Liver (tissue), 3 donors: ENCODE measurements at regions not wholly inside any gene's neighbourhood (a gene's known extent, or its start where the extent isn't known, plus 50 kb on each side); places are given as distances from the start of the nearest gene placed in this dataset.

Source experiments
- CTCF ChIP-seq: fragments of 150-350 bp; IDR thresholded peaks from 2 replicates; pipeline ENCODE4 v1.5.1; 2017; ENCODE audit warnings: improper control_type of control experiment, low read depth, low read length; ENCODE audit not compliant: missing input control
- EGR1 ChIP-seq, 2 donors: IDR thresholded peaks; 2 replicates each; pipeline ENCODE4 v1.6.1; 2016 to 2018; ENCODE audit warnings: antibody characterized with exemption in 2 of 2, low read depth in 2 of 2
- FOXA1 ChIP-seq: IDR thresholded peaks from 2 replicates; pipeline ENCODE4 v1.6.1; 2016; ENCODE audit warnings: antibody characterized with exemption
- JUND ChIP-seq, 2 donors: IDR thresholded peaks; 2 replicates each; pipeline ENCODE4 v1.6.1; 2016; ENCODE audit warnings: antibody characterized with exemption in 2 of 2
- RAD21 ChIP-seq, 2 donors: IDR thresholded peaks; 2 replicates each; pipeline ENCODE4 v1.6.1; 2016; ENCODE audit warnings: antibody characterized with exemption in 2 of 2, mild to moderate bottlenecking in 2 of 2
- REST ChIP-seq: IDR thresholded peaks from 2 replicates; pipeline ENCODE4 v1.6.1; 2016; ENCODE audit warnings: antibody characterized with exemption, mild to moderate bottlenecking
- RXRA ChIP-seq, 2 donors: IDR thresholded peaks; 2 replicates each; pipeline ENCODE4 v1.6.1; 2017 to 2018; ENCODE audit warnings: antibody characterized with exemption in 2 of 2, mild to moderate bottlenecking in 1 of 2
- TAF1 ChIP-seq: conservative IDR thresholded peaks from 2 replicates; pipeline ENCODE4 v1.6.1; 2016; ENCODE audit warnings: antibody characterized with exemption, mild to moderate bottlenecking
- YY1 ChIP-seq: IDR thresholded peaks from 2 replicates; pipeline ENCODE4 v1.6.1; 2016; ENCODE audit warnings: antibody characterized with exemption, mild to moderate bottlenecking
- donor health status: healthy.
- donor health status: healthy.

- TF ChIP-seq CTCF (no peak), REST (no peak), TAF1 (no peak), YY1 (no peak), RAD21 (IDR thresholded peaks at IDR 0.05) (no peak), EGR1 (IDR thresholded peaks at IDR 0.05; ENCODE audit: low read depth in 2 of 2) (no peak), JUND (IDR thresholded peaks at IDR 0.05) (no peak), RXRA (IDR thresholded peaks at IDR 0.05) (no peak), FOXA1 (no peak)
Observed at GRCh38 chr10:78932054-78932386, 136.7 kb upstream of the ZMIZ1 start.
